H4 (cell line): ENCODE measurements at regions not wholly inside any gene's neighbourhood (a gene's known extent, or its start where the extent isn't known, plus 50 kb on each side); places are given as distances from the start of the nearest gene placed in this dataset.

Experiments used
- DNase-seq: peaks from one replicate; pipeline ENCODE4 v3.0.0-alpha.2; 2015; ENCODE audit warnings: low spot score

DNA sequence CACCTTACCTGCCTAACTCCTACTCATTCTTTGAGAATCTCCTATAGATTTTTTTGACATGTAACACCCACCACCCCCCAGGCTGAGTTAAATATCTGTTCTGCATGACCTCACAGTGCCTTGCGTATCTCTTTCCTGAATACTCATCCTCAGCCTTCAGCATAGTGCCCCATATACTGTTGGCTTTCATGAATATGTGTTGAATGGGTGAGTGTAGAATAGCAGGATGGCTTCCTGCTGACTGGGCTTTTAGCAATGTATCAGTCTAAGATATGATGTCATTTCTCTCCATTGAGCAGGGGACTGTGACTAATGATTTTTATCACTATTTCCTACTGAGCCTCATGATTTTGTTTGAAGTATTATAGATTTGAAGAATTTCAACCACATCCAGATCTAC lies 361.6 kb upstream of the MARCKS start:
- DNase-seq = no peak

DNA sequence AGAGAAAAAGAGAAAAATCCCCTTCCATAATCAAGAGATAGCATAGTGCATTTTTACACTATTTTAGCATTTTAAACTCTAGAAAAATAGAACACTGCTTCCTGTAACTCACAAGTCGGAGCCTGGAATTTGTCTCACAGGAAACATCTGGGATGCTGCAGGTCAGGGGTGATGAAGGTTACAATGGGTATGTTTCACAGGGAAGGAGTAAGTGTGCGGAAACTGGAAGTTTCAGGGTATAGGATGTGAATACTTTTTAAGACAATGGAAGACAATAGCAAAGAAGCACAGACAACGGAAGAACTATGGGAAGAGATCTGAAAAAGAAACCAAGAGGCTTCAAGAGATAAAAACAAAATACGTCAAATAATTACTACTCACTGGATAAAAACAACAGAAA lies 361.0 kb upstream of the MARCKS start:
- no peak for DNase-seq

GRCh38 chr6:113500221-113500620 lies 356.9 kb upstream of the MARCKS start:
- DNase-seq = no peak

- no peak for DNase-seq
Measured at GRCh38 chr6:113505084-113505699, 352.0 kb upstream of the MARCKS start.

- no peak for DNase-seq
Measured at GRCh38 chr6:113508249-113508648, 348.9 kb upstream of the MARCKS start.

- DNase-seq = no peak
Measured at GRCh38 chr6:113511100-113511499, 346.0 kb upstream of the MARCKS start.

- DNase-seq = no peak
Measured at GRCh38 chr6:113512576-113512975, 344.6 kb upstream of the MARCKS start.

GRCh38 chr6:113513086-113513485 lies 344.1 kb upstream of the MARCKS start:
- no peak for DNase-seq

DNA sequence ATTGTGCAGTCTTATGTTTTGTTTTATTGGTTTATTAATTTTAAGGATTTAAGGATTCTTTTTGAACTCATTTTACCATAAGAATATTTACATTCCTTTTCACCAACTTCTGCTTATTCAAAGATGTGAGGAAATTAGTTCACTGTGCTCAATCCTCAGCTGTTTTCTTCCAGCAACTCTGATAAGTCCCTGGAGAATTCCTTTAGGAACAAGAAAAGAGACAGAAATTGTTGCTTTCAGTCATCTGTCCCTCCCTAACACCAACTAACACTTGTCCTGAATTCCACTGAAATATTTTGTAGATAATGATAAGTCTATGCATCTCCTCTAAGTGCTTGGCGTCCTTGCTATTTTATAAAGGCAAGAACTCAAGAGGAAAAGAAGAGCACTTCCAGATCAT lies 334.8 kb upstream of the MARCKS start:
- no peak for DNase-seq

- DNase-seq = no peak
Measured at GRCh38 chr6:113524826-113525225, 332.3 kb upstream of the MARCKS start.

DNA sequence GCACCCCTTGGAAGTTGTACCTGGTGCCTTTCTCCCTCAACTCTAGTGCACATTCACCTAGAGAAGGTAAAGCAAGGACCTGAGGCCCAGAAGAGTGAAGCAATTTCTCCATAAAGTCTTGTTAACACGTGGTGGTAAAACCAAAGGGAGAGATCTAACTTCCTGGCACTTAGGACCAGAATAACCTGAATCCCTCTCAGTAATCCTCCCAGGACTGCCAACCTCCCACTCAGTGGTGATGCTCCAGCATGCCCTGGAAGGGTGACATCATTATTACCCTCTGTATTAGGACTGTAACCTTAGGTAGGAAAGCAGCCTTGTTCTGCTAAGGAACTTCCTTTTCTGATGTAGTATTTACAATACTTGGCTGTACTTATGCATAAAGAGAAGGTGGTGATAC lies 330.6 kb upstream of the MARCKS start:
- no peak for DNase-seq

- no peak for DNase-seq
Measured at GRCh38 chr6:113526995-113527394, 330.1 kb upstream of the MARCKS start.

GRCh38 chr6:113528111-113528510 lies 329.0 kb upstream of the MARCKS start:
- DNase-seq = no peak

DNA sequence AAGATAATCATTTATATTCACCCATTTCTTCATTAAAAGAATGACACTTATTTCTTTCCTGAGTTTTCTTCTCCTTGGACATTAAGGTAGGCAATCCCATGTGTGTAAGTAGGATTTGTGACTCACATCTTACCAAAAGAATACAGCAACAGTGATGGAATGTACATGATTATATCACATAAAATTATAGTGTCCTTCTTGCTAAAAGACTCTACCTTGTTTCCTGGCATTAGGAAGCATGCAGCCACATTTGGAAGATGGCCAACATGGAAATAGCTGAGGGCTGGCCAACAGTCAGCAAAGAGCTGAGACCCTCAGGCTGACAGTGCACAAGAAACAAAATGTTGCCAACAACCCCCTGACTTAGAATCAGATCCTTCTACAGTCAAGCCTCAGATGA lies 327.9 kb upstream of the MARCKS start:
- no peak for DNase-seq

DNA sequence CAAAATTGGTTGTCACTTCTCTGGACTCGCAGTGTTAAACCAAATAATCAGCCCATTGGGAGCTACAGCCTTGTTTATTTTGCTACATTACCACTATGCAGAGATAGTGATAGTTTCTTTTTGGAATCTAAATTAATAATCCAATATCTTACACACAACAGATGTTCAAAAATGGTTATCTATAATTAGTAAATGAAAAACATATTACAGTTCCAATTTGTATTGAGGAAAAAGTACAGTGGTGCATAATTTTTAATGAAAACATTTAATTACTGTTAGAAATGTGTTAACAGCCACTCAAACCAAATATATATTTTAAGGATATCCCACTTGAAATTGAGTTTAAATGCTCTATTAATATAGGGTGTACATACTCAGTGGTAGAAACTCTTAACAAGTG lies 327.3 kb upstream of the MARCKS start:
- DNase-seq = no peak

DNA sequence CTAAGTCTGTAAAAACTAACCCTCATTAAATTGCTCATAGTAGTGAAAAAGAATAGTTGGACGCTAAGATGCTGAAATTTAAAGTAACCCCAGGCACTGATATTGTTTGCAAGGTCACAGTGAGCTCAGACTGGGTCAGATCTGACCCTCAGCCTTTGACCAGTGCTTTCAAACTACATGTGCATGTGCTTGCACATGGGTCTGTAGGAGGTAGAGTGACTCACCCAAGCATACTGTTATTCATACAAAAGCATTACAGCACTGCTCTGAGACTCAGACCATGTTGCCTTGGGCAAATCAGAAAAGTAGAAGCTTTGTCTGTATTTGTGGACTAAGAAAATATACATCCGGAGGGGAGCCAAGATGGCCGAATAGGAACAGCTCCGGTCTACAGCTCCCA lies 326.4 kb upstream of the MARCKS start:
- peak; percentile 6 for DNase-seq

- no peak for DNase-seq
Measured at GRCh38 chr6:113539202-113539601, 317.9 kb upstream of the MARCKS start.

GRCh38 chr6:113539623-113540022 lies 317.5 kb upstream of the MARCKS start:
- DNase-seq = no peak

DNA sequence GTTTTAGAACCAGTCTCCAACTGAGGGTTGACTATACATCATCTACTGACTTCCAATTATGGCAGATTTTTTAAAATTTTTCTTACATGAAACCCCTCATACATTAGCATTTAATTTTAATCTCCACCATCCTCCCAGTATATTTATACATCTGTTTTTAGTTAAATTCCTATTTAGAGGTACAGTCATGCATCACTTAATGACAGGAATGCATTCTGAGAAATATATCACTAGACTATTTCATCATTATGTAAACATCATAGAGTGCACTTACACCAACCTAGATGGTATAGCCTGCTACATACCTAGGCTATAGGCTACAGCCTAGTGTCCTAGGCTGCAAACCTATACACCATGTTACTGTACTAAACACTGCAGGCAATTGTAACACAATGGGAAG lies 316.7 kb upstream of the MARCKS start:
- no peak for DNase-seq

DNA sequence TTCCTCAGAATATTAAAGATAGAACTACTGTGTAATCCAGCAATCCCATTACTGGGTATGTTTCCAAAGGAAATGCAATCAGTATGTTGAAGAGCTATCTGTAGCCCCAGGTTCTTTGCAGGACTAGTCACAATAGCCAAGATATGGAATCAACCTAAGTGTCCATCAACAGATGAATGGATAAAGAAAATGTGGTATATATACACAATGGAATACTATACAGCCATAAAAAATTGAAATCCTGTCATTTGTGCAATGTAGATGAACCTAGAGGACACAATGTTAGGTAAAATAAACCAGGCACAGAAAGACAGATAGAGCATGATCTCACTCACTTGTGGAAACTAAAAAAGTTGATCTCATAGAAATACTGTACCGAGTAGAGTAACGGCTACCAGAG lies 306.0 kb upstream of the MARCKS start:
- DNase-seq = no peak

DNA sequence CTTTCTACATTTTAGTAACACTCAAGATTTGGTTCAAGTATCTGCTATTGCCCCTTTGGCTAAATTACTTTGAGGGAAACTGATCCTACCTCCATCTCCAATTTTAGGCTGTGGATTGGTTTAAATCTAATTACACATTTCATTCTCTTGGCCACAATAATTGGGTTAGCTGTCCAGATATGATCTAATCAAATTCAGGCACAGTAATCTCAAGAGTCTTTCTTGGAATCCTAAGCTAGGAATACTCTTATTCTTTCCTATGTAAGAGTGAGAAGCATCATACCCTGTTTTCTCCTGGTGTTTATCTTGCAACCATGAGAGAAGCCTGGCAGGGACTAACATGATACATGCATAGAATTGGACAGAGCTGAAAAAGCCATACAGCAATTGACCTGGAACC lies 300.4 kb upstream of the MARCKS start:
- no peak for DNase-seq

- no peak for DNase-seq
Measured at GRCh38 chr6:113558431-113558830, 298.7 kb upstream of the MARCKS start.

DNA sequence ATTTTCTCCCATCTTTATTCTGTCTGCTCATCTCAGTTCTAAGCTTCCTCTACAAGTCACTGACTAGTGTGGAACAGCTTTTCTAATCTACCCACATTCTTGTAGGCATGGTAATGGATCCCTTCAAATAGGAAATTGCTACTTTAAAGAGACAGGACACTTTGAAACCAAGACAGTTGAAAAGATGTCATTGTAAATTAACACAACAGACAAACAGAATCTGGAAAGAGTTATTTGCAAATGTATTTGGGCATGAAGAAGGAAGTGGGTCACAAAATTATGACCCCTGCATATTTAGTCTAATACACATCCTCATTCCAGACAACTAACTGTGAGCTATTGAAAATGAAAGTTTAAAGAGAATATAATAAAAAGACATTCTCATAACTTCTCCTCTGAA lies 298.2 kb upstream of the MARCKS start:
- DNase-seq = no peak

GRCh38 chr6:113560376-113560775 lies 296.8 kb upstream of the MARCKS start:
- no peak for DNase-seq

GRCh38 chr6:113560908-113561307 lies 296.2 kb upstream of the MARCKS start:
- no peak for DNase-seq
